ENCODE measurements at regions not wholly inside any gene's neighbourhood (a gene's known extent, or its start where the extent isn't known, plus 50 kb on each side); places are given as distances from the start of the nearest gene placed in this dataset.

- intact Hi-C loops (cut with micrococcal nuclease), result no loop called here
- DNase-seq, result no peak
- H3K4me3 Mint-ChIP-seq, result no peak overlapping the region
- ChIA-PET POLR2A (no interaction called here), CTCF (no interaction called here)
- no peaks in the 10 kb centered on the region for H3K27me3 Mint-ChIP-seq
- H3K27ac Mint-ChIP-seq, result no peak overlapping the region
- H3K9me3 Mint-ChIP-seq, result no peaks in the 10 kb centered on the region
- no peaks in the 10 kb centered on the region for H3K36me3 Mint-ChIP-seq
- H3K4me1 Mint-ChIP-seq (ENCODE audit: low read depth), result no peaks in the 10 kb centered on the region
These were observed 435.4 kb downstream of the MFSD1 start for GRCh38 chr3:159237226-159237625.

- Mint-ChIP-seq H3K4me3 (no peak overlapping the region), H3K36me3 (no peaks in the 10 kb centered on the region), H3K9me3 (no peaks in the 10 kb centered on the region), H3K27me3 (no peaks in the 10 kb centered on the region), H3K27ac (no peak overlapping the region), H3K4me1 (ENCODE audit: low read depth) (no peaks in the 10 kb centered on the region)
- intact Hi-C loops (cut with micrococcal nuclease), result no loop called here
- ChIA-PET CTCF (interaction anchor here (1.1 kb wide), 1 partner anchor 22 kb away, joined by 5 read pairs; no protein-coding TSS in a partner anchor), POLR2A (no interaction called here)
- DNase-seq, result no peak
These were observed 436.8 kb downstream of the MFSD1 start for GRCh38 chr3:159238646-159239045.

- no peak for DNase-seq
- Mint-ChIP-seq H3K9me3 (no peaks in the 10 kb centered on the region), H3K4me3 (no peak overlapping the region), H3K36me3 (no peaks in the 10 kb centered on the region), H3K27ac (no peak overlapping the region), H3K4me1 (ENCODE audit: low read depth) (no peaks in the 10 kb centered on the region), H3K27me3 (no peaks in the 10 kb centered on the region)
- POLR2A ChIA-PET, result no interaction called here
- CTCF ChIA-PET, result interaction anchor here (1.1 kb wide), 1 partner anchor 21 kb away, joined by 5 read pairs; no protein-coding TSS in a partner anchor
- intact Hi-C loops (cut with micrococcal nuclease), result no loop called here
These were observed 437.2 kb downstream of the MFSD1 start for GRCh38 chr3:159239059-159239458.

- Mint-ChIP-seq H3K27ac (no peak overlapping the region), H3K36me3 (no peaks in the 10 kb centered on the region), H3K27me3 (no peaks in the 10 kb centered on the region), H3K9me3 (no peaks in the 10 kb centered on the region), H3K4me1 (ENCODE audit: low read depth) (no peaks in the 10 kb centered on the region), H3K4me3 (no peak overlapping the region)
- ChIA-PET CTCF (interaction anchor here (2.2 kb wide), 1 partner anchor 15 kb away, joined by 6 read pairs; no protein-coding TSS in a partner anchor), POLR2A (no interaction called here)
- no peak for DNase-seq
- intact Hi-C loops (cut with micrococcal nuclease), result no loop called here
These were observed 443.1 kb downstream of the MFSD1 start for GRCh38 chr3:159244933-159245332.

GRCh38 chr3:159245871-159246270 is 444.0 kb downstream of the MFSD1 start:
- Mint-ChIP-seq H3K4me3 (no peak overlapping the region), H3K4me1 (ENCODE audit: low read depth) (no peaks in the 10 kb centered on the region), H3K36me3 (no peaks in the 10 kb centered on the region), H3K9me3 (no peaks in the 10 kb centered on the region), H3K27me3 (no peaks in the 10 kb centered on the region), H3K27ac (no peak overlapping the region)
- intact Hi-C loops (cut with micrococcal nuclease), result no loop called here
- ChIA-PET POLR2A (no interaction called here), CTCF (interaction anchor here (0.7 to 2.2 kb wide), 2 partner anchors 14 to 400 kb away, joined by 3 to 6 read pairs; no protein-coding TSS in a partner anchor)
- DNase-seq, result no peak

- DNase-seq, result no peak
- Mint-ChIP-seq H3K27me3 (no peaks in the 10 kb centered on the region), H3K36me3 (no peaks in the 10 kb centered on the region), H3K27ac (no peak overlapping the region), H3K4me1 (ENCODE audit: low read depth) (no peaks in the 10 kb centered on the region), H3K4me3 (no peak overlapping the region), H3K9me3 (no peaks in the 10 kb centered on the region)
- POLR2A ChIA-PET, result no interaction called here
- CTCF ChIA-PET, result interaction anchor here (0.7 to 2.2 kb wide), 2 partner anchors 14 to 400 kb away, joined by 3 to 6 read pairs; no protein-coding TSS in a partner anchor
- intact Hi-C loops (cut with micrococcal nuclease), result no loop called here
These were observed 444.5 kb downstream of the MFSD1 start for GRCh38 chr3:159246385-159246784.

GRCh38 chr3:159249472-159250174 is 447.8 kb downstream of the MFSD1 start:
- DNase-seq, result no peak
- Mint-ChIP-seq H3K4me3 (no peak overlapping the region), H3K36me3 (peaks cover 2% of the 10 kb centered on the region), H3K27me3 (no peaks in the 10 kb centered on the region), H3K4me1 (ENCODE audit: low read depth) (no peaks in the 10 kb centered on the region), H3K9me3 (peaks cover 19% of the 10 kb centered on the region), H3K27ac (no peak overlapping the region)
- intact Hi-C loops (cut with micrococcal nuclease), result no loop called here
- CTCF ChIA-PET, result interaction anchor here (2.3 kb wide), 1 partner anchor 10 kb away, joined by 8 read pairs; no protein-coding TSS in a partner anchor
- POLR2A ChIA-PET, result no interaction called here

- CTCF ChIA-PET, result interaction anchor here (2.3 kb wide), 1 partner anchor 9 kb away, joined by 8 read pairs; no protein-coding TSS in a partner anchor
These were observed 449.1 kb downstream of the MFSD1 start for GRCh38 chr3:159250961-159251360.

GRCh38 chr3:159252274-159252673 is 450.4 kb downstream of the MFSD1 start:
- DNase-seq, result no peak
- intact Hi-C loops (cut with micrococcal nuclease), result loop anchor here (2.0 kb wide), 1 partner anchor 333 kb away; no protein-coding TSS in a partner anchor
- CTCF ChIA-PET, result interaction anchor here (1.4 to 3.0 kb wide), 3 partner anchors 13 to 406 kb away, joined by 4 to 19 read pairs (median 7); no protein-coding TSS in a partner anchor
- H3K27me3 Mint-ChIP-seq, result peaks cover 2% of the 10 kb centered on the region
- H3K4me3 Mint-ChIP-seq, result no peak overlapping the region
- H3K27ac Mint-ChIP-seq, result no peak overlapping the region
- H3K9me3 Mint-ChIP-seq, result peaks cover 19% of the 10 kb centered on the region
- peaks cover 2% of the 10 kb centered on the region for H3K36me3 Mint-ChIP-seq
- POLR2A ChIA-PET, result no interaction called here
- no peaks in the 10 kb centered on the region for H3K4me1 Mint-ChIP-seq (ENCODE audit: low read depth)

More at GRCh38 chr3:159250961-159251360, 449.1 kb downstream of the MFSD1 start:
- Mint-ChIP-seq H3K4me1 (ENCODE audit: low read depth) (no peaks in the 10 kb centered on the region), H3K27me3 (peaks cover 1% of the 10 kb centered on the region), H3K9me3 (peaks cover 19% of the 10 kb centered on the region), H3K27ac (no peak overlapping the region), H3K36me3 (peaks cover 2% of the 10 kb centered on the region), H3K4me3 (no peak overlapping the region)
- POLR2A ChIA-PET, result no interaction called here
- intact Hi-C loops (cut with micrococcal nuclease), result no loop called here
- DNase-seq, result no peak

- peaks cover 4% of the 10 kb centered on the region for H3K27me3 Mint-ChIP-seq
- ChIA-PET CTCF (interaction anchor here (1.4 to 3.0 kb wide), 3 partner anchors 12 to 407 kb away, joined by 4 to 19 read pairs (median 7); no protein-coding TSS in a partner anchor), POLR2A (no interaction called here)
- peaks cover 19% of the 10 kb centered on the region for H3K9me3 Mint-ChIP-seq
- no peak overlapping the region for H3K4me3 Mint-ChIP-seq
- H3K4me1 Mint-ChIP-seq (ENCODE audit: low read depth), result no peaks in the 10 kb centered on the region
- H3K36me3 Mint-ChIP-seq, result peaks cover 2% of the 10 kb centered on the region
- intact Hi-C loops (cut with micrococcal nuclease), result loop anchor here (2.0 kb wide), 1 partner anchor 334 kb away; no protein-coding TSS in a partner anchor
- H3K27ac Mint-ChIP-seq, result no peak overlapping the region
- DNase-seq, result no peak
These were observed 451.0 kb downstream of the MFSD1 start for GRCh38 chr3:159252772-159253384.

- Mint-ChIP-seq H3K27me3 (peaks cover 4% of the 10 kb centered on the region), H3K36me3 (peaks cover 2% of the 10 kb centered on the region), H3K9me3 (peaks cover 19% of the 10 kb centered on the region), H3K27ac (no peak overlapping the region), H3K4me3 (no peak overlapping the region), H3K4me1 (ENCODE audit: low read depth) (no peaks in the 10 kb centered on the region)
- intact Hi-C loops (cut with micrococcal nuclease), result loop anchor here (2.0 kb wide), 1 partner anchor 335 kb away; no protein-coding TSS in a partner anchor
- ChIA-PET CTCF (interaction anchor here (3.0 kb wide), 1 partner anchor 408 kb away, joined by 19 read pairs; no protein-coding TSS in a partner anchor), POLR2A (no interaction called here)
- no peak for DNase-seq
These were observed 452.0 kb downstream of the MFSD1 start for GRCh38 chr3:159253860-159254259.

- intact Hi-C loops (cut with micrococcal nuclease), result loop anchor here (5.0 kb wide), 1 partner anchor 531 kb away; no protein-coding TSS in a partner anchor
- no peak for DNase-seq
- ChIA-PET CTCF (interaction anchor here (2.6 to 7.6 kb wide), 2 partner anchors 8 to 412 kb away, joined by 11 to 90 read pairs; no protein-coding TSS in a partner anchor), POLR2A (no interaction called here)
- H3K9me3 Mint-ChIP-seq, result peaks cover 8% of the 10 kb centered on the region
- H3K27me3 Mint-ChIP-seq, result peaks cover 6% of the 10 kb centered on the region
- H3K36me3 Mint-ChIP-seq, result peaks cover under 1% of the 10 kb centered on the region
- no peak overlapping the region for H3K4me3 Mint-ChIP-seq
- H3K27ac Mint-ChIP-seq, result no peak overlapping the region
- H3K4me1 Mint-ChIP-seq (ENCODE audit: low read depth), result no peaks in the 10 kb centered on the region
These were observed 456.1 kb downstream of the MFSD1 start for GRCh38 chr3:159257954-159258353.

Measured in activated CD4-positive, alpha-beta memory T cell treated with anti-CD3 and anti-CD28 coated beads for 36 hours (primary cell).